GM18867 (cell line): ENCODE measurements at regions not wholly inside any gene's neighbourhood (a gene's known extent, or its start where the extent isn't known, plus 50 kb on each side); places are given as distances from the start of the nearest gene placed in this dataset.

Source experiments
- ATAC-seq: cut with Tn5 transposase; IDR thresholded peaks from one replicate; pipeline ENCODE4 v1.9.1; 2021; ENCODE audit warnings: mild to moderate bottlenecking, moderate library complexity; ENCODE audit not compliant: unreplicated experiment

- ATAC-seq = no peak
Measured at GRCh38 chr10:128221117-128221516, 94.9 kb upstream of the MKI67 start.

GRCh38 chr10:128221807-128222206 is 95.6 kb upstream of the MKI67 start:
- no peak for ATAC-seq

- no peak for ATAC-seq
Measured at GRCh38 chr10:128222332-128222849, 96.2 kb upstream of the MKI67 start.

GRCh38 chr10:128230401-128230800 is 104.2 kb upstream of the MKI67 start:
- no peak for ATAC-seq

GRCh38 chr10:128233422-128233821 is 107.2 kb upstream of the MKI67 start:
- no peak for ATAC-seq

- no peak for ATAC-seq
Measured at GRCh38 chr10:128237710-128238109, 111.5 kb upstream of the MKI67 start.

GRCh38 chr10:128241023-128241422 is 114.8 kb upstream of the MKI67 start:
- ATAC-seq = no peak

GRCh38 chr10:128242641-128243040 is 116.4 kb upstream of the MKI67 start:
- ATAC-seq = no peak

- no peak for ATAC-seq
Measured at GRCh38 chr10:128245026-128245425, 118.8 kb upstream of the MKI67 start.

- ATAC-seq = no peak
Measured at GRCh38 chr10:128247576-128247975, 121.4 kb upstream of the MKI67 start.

GRCh38 chr10:128254476-128254875 is 128.3 kb upstream of the MKI67 start:
- ATAC-seq = no peak

GRCh38 chr10:128257428-128257827 is 131.2 kb upstream of the MKI67 start:
- no peak for ATAC-seq

- ATAC-seq = no peak
Measured at GRCh38 chr10:128258421-128258976, 132.3 kb upstream of the MKI67 start.

- peak; percentile 87 for ATAC-seq
Measured at GRCh38 chr10:128263891-128264688, 137.9 kb upstream of the MKI67 start.

- ATAC-seq = no peak
Measured at GRCh38 chr10:128265596-128265995, 139.4 kb upstream of the MKI67 start.

- ATAC-seq = no peak
Measured at GRCh38 chr10:128267581-128267980, 141.4 kb upstream of the MKI67 start.

- ATAC-seq = no peak
Measured at GRCh38 chr10:128268015-128268722, 141.9 kb upstream of the MKI67 start.

GRCh38 chr10:128274938-128275337 is 148.7 kb upstream of the MKI67 start:
- ATAC-seq = no peak

- no peak for ATAC-seq
Measured at GRCh38 chr10:128275388-128276177, 149.4 kb upstream of the MKI67 start.

- ATAC-seq = no peak
Measured at GRCh38 chr10:128277267-128277840, 151.1 kb upstream of the MKI67 start.

- no peak for ATAC-seq
Measured at GRCh38 chr10:128278362-128278761, 152.1 kb upstream of the MKI67 start.
